ENCODE measurements at regions not wholly inside any gene's neighbourhood (a gene's known extent, or its start where the extent isn't known, plus 50 kb on each side); places are given as distances from the start of the nearest gene placed in this dataset.

DNA sequence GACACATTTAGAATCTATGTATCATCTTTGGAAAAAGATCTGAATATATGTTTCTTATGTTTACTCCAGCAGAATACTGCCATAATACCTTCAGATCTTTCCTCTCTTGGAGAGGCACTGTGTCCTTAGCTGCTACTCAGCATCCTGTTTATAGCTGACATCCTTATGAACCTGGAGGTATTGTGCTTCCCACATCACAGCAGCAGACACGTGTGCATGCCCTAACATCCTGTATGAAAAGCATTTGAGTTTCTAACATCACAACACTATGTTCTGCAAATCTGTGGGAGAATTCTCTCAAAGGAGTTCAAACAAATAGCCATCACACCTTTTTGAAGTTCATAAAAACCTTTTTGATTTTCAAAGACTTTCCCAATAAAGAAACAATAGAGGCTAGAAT is 216.0 kb downstream of the GJA1 start:
- TF ChIP-seq POLR2A (IDR thresholded peaks at IDR 0.05; ENCODE audit: low read length) = no peak
- no peak for TF ChIP-seq GATA1 (IDR thresholded peaks at IDR 0.05; ENCODE audit: low read depth, low read length)

All from erythroblast (primary cell).